GM18520 (cell line): ENCODE measurements at regions not wholly inside any gene's neighbourhood (a gene's known extent, or its start where the extent isn't known, plus 50 kb on each side); places are given as distances from the start of the nearest gene placed in this dataset.
"Not testable (repeated sequence)": the region's sequence is repeated elsewhere in the genome, so short reads cannot be mapped to it uniquely, and the experiment has no call there.

Experiments used
- ATAC-seq: cut with Tn5 transposase; IDR thresholded peaks from one replicate; pipeline ENCODE4 v1.9.1; 2021; ENCODE audit not compliant: unreplicated experiment

DNA sequence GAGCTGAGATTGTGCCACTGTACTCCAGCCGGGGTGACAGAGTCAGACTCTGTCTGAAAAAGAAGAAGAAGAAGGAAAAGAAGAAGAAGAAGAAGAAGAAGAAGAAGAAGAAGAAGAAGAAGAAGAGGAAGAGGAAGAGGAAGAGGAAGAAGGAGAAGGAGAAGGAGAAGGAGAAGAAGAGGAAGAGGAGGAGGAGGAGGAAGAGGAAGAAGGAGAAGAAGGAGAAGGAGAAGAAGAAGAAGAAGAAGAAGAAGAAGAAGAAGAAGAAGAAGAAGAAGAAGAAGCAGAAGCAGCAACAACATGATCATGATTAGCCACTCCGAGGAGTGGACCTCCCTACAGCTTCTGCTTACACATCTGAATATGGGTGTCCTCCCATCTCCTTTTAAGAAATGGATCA is 100.6 kb upstream of the GATA6 start:
- ATAC-seq: not testable (repeated sequence)

DNA sequence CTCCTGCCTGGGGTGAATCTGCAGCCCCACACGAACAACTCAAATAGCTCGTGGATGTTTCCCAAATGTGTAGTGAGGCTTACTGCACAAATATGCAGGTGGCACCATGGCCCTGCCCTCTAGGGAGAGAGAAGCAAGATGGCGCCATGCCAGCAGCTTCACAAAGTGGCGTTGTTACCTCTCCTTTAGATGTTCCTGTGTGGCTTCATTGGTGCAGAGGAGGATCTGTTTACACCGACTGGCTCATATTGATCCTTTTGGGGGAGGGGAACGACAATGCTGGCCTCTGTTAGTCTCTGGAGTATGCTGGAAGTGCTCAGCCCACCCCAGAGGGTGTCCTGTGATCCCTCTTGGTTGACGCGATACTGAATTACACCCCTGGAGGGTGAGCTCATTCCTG is 99.5 kb upstream of the GATA6 start:
- ATAC-seq: no peak

DNA sequence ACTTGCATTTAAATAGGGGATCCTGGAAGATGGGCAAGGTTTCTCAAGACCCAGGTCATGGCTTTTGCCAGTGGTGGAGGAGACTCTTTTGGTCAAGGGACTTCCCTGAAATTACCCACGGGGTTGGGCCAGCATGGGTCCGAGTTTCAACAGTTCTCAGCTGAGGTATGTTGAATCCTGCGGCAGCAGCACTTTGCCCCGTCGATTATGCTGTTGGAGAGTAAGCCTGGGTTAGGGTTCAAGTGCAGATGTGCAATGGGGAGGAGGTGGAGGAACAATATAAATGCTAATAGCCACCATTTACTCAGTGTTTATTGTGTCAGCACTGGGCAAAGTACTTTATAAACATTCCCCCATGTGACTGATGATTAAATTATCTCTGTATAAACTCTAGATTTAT is 96.0 kb upstream of the GATA6 start:
- ATAC-seq: no peak

DNA sequence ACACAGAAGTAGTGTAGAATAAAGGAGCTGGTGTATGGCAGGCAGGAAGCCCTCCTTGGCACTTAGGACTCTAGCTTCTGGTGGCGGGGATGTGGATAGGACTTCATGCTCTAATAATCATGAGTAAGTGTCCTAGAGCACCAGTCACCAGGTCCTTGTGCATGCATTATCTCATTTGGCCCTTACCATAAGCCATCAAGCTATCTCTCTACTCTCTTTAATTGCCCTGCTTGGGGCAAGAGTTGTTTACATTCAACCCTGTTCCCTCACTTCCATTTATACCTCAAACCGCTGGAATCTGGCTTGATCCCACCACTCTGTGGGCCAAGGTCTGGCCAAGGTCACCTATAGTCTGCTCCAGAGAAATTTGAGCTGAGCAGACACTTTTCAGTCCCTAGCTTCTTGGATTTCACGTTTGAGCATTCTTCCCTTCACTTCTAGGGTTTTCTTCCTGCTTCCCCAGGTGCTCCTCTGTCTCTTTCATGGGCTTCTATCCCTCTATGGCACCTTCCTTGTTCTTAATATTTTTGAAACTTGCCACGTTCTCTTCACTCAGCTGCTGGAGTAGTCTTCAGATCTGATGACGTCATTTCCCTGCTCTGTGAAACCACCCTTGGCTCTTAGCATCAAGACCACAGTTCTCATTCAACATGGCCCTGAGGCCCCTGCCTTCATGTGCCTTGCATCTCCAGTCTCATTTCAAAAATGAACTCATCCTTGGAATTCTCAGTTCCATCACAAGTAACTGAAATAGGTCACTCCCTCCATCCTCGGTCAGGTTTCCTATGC is 94.9 kb upstream of the GATA6 start:
- ATAC-seq: no peak

DNA sequence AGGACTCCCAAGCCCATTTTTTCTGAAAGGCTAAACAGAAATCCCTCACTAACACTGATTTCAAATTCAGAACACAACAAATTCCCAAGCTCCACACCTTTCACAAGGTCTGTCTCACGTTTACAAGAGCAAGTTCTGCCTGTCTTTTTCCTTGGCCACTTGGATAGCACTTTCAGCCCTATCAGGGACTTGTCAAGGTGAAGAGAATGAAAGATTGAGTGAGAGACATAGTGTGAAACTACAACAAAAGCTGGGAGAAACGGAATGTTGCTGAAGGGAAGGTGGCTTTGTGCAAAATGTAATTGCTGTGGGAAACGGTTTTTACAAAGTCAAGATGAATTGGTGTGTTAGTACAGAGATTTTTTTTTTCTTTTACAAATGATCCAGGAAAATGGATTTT is 89.4 kb upstream of the GATA6 start:
- no peak for ATAC-seq

DNA sequence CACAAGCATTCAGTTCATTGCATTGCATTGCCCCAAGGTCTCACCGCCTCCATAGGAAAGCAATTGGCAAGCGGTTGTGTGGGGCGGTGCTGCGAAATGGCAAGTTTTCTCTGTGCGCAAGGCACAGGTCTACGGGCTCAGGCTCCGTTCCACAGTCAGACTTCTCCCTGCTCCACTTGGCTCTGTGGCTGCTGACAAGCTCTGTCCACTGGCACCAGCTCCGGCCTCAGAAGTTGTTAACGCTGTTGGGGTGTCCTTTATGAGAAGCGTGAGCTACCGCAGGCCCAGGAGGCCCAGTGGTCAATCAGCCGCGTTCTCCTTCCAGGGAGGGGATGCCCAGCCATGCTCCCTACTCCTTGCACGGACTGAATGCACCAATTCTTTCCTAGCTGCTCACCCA is 87.0 kb upstream of the GATA6 start:
- ATAC-seq: no peak

DNA sequence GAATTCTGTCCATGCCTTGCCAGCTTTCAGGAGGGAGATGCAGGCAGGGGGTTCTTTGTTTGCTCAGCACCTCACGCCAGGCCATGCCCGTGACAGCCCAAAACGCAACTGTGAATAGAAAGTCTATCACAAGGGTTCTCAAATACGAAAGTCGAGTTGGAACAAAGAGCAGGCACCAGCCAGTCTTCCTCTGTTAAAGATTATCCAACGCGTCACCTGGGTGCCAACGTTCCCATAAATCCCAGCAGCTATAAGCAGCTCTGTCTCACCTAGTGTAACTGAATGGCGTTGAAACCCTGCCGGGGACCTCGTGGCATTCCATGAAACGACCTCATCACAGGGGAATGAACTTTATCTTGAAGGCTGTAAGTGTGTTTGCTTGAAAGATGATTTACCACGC is 84.8 kb upstream of the GATA6 start:
- no peak for ATAC-seq

DNA sequence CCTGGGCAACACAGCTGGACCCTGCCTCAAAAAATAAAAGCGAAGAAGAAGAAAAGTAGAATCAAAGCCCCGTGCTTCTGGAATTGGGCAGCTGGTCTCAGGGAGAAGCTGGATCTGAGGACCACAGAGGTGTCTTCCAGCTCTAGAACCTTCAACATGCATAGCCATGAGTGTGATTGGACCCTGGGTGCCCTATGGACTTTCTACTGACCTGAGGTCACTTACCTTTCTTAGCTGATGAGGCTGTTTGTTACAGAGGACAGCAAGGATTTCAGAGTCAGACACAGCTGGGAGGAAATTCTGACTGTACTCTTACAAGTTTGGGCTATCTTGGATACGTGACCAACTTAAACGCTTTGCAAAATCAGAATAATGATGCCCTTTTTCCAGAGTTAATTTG is 82.4 kb upstream of the GATA6 start:
- no peak for ATAC-seq

DNA sequence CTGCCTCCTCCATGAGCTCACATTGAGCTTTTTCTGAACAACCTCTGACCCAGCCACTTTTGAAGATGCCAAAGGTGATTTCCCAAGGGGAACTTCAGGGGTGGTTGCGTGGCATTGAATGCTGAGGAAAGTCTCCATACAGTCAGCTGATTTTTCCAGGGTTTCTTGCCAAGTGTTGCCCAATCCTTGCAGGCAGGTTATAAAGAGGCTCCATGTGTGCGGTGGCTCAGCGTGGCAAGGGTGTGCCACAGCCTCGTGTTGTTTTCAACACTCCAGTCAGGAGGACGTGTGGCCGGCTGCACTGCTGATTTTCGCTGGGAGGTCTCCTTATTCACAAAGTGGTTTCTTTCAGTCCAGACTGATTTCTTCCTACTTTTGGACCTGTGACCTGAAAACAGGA is 81.4 kb upstream of the GATA6 start:
- no peak for ATAC-seq

DNA sequence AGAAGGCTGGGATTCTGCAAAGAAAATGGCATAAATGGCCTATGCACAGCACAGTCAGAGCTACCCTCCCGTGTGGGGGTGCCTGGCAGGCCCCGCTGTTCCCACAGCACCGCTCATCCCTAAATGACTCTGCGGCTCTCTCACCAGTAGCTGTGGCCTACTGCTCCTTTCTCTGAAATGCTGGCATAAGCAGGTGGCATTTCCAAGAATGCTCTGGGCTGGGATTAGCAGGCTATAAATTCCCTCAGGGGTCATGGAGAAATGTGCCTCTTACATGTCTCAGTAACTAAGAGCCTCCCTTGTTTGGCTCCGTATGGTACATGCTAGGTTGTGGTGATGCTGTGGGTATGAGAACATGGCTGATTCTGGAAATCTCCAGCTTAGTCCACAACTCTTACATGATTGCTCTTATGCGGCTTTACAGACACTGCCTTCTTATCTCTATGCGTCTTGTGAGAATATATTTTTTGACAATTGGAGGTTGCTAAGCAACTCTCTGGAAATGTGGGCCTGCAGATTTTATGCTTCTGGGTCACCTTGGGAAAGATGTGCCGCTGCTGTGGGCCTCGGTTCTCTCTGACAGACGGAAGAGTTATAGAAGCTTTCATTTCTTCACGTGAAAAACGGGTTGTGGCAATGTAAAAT is 80.3 kb upstream of the GATA6 start:
- ATAC-seq: no peak

DNA sequence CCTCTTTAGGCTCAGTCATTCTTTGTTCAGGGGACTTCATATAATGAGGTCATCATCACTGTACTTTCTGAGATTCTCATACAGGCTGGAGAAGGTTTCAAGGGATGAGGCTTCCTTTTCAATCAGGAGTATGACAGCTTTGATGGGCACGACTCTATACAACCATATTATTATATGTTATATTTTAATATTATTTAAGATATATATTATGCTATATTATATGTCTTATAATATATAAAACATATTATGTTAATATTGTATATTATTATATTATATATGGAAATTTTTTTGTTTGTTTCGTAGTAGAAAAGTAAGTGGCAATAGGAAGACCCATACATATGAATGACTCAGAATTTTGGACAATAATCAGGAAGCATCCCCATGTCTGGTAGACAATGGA is 78.0 kb upstream of the GATA6 start:
- ATAC-seq: no peak

DNA sequence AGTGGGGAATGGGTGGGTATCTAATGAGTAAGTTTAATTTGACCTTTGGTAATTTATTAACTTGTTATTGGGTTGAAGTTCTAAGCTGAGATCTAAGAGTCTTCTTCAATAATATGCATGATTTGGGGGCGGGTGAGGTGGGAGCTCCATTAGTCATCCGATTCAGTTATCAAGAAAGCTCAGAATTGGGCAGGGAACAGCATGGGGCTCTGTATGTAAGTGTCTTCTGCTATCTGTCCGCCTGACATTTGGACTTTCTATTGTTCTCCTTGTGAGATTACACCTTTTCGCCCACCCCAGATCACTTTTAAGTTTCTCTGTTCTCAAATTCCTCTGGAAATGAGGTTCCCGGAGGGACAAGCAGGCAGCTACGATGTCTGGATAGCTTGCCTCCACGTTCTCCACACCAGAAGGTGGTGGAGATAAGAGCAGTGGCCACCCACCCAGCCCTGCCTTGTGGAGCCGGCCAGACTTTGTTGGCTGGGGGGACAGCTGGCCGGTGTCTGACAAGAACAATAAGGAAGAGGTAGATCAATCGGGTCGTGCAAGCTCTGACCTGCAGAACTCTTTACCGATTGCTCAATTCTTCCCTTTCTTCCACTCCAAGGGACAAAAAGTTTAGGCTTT is 75.5 kb upstream of the GATA6 start:
- no peak for ATAC-seq

DNA sequence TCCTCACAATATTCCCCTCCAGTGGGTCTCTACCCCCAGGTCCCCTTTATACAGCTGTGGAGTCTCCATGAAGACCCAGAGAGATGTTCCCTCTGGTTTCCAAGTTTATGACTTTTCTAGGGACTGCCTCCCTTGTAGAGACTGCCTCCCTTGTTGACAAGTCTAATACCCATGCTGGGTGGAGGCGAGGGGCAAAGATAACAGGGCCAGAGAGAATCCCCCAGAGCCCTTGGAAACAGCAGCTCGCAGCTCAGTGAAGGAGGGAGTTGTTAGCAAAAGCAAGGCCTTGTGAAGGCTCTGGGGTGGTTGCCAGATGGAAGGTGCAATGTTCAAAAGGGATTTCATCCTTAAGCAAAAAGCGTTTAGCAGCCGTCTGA is 75.0 kb upstream of the GATA6 start:
- ATAC-seq: no peak

DNA sequence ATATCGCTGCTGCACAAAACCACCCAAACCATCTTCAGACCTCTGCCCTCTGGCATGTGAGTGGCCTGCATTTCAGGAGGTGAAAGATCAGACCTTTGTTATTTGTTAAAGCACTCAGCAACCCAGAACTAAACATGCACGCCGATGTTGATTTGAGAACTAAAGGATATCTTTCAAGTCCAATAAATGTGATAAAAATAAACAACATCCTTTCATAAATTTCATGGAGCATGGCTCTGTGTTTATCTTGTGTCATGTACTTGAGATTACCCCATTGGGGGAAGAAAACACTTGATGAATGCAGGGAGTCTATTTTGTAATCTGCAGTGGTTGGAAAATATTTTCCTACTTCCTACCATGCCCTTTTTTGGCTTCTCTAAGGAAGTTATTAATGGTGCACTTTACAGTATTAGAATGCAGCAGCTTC is 70.8 kb upstream of the GATA6 start:
- ATAC-seq: no peak

DNA sequence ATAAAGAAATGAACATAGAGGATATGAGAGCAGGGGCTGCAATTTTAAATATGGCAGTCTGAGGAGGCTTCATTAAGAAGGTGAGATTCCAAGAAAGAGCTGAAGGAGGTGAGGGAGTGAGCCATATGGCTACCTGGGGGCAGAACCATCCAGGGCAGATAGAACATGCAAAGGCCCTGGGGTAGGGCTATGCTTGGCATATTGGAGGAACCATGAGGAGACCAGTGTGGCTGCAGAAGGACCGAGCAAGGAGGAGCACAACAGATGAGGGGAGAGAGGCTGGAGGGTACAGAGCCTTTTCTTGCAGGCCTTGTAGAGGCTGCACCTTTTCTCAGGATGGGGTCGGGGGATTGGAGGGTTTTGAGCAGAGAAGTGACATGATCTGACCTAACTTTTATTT is 69.5 kb upstream of the GATA6 start:
- ATAC-seq: no peak

DNA sequence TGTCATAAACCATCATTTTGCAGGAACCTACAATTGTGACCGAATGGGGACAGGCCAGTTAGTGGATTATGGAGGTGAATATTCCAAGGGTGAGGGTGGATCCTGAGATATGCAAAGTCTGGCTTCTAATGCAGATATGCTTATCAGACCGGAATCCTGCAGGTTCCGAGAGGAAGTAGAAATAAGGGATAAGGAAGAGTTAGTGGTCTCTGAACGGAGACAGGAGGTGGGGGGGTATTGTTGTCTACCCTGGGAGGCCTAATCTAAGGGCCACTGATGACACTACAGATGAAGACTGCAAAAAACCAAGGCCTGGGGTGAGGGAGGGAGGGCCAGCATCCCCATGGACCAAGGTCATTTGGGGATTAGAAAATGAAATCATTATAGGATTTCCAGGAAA is 67.7 kb upstream of the GATA6 start:
- no peak for ATAC-seq

DNA sequence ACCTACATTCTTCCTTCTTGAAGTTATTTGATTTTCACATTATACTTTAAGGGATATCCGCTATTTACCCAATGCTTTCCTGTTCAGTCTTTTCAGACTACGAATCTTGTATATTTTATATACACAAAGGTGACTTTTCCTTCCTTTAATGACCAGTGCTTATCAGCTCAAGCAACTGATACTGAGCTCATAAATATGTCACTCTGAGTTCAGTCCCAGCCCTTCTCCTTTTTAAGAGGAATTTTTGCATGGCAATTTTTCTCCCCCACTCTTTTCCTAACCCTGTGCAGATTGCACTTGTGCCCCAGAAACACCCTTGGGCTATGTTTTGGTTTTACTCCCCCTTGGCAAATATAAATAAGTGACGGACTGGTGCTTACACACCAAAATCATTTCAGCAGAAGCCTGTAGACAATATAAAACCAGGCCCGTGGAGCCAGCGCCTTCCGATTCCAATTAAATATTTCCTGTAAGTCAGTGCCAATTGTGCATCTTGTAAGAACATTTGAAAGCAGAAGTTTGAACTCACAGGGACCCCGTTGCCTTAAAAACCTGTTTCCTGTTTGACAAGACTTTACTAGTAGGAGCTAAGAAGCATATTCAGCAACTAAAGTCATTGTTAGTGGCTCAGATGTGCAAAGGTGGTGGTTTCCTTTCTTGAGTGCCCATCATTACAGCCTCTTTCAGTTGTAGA is 66.3 kb upstream of the GATA6 start:
- no peak for ATAC-seq

DNA sequence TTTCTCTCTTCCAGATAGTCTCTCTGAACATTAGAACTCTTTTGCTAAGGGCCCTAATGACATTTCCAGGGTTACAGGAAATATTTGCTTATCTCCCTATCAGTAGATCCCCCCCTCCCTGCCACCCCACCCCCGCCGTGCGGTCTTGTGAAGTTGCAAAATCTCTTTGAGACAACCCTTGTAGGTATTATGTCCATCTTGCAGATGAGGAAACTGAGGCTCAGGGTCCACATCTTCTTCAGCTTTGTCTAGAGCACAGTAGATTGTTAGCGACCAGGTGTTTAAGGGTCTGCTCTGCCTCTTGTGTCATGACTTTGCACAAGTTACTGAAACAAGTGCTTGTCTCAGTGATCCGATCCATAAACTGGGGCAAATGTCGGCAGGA is 65.8 kb upstream of the GATA6 start:
- no peak for ATAC-seq

DNA sequence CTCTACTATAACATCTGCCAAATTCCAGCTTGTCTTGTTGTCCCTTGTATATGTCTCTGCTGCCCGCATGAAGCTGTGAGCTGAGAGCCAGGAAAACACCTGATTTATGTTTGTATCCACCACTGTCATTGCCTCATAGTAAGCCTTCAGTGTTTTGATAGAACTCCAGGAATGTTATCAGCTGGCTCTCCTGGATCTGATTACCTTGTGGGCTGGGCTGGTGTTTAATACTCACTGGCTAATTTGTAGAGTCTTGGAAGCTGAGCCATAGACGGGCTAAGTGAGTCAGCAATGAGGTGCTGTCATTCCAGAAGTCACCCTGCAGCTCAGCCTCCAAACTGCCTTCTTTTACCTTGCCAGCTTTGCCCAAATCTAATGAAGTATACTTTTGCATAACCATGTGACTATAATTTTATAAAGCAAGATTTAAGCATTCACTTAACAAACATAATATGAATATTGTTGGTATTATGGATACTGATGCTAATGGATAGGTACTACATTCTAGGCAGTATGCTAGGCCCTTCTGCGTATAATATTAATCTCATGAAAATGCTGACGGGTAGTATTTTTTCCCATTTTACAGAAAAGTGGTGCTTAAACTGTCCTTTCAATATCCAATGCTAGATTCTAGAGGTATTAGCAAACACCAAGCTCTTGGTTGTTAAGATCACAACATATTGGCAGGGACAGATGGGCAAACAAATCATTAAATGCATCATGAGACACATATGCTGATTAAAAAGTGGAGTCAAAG is 62.7 kb upstream of the GATA6 start:
- no peak for ATAC-seq

DNA sequence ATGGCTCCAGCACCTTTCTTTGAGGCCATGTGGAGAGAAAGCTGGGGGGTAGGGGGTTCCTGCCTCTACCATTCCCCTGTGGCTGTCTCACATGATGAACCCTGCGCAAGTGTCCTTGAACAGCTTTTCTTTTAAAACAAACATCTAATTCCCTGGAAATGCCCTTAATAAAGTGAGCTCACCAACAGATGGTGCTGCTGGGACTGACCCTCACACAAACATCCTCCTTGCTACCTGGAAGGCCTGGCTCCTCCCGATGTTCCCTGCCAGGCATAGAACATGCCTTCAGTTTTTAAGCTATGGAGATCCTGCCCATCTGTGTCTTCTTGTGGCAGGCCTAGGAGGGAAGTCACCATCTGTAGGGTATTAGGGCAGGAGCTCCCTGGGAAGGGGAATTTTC is 60.7 kb upstream of the GATA6 start:
- ATAC-seq: no peak

DNA sequence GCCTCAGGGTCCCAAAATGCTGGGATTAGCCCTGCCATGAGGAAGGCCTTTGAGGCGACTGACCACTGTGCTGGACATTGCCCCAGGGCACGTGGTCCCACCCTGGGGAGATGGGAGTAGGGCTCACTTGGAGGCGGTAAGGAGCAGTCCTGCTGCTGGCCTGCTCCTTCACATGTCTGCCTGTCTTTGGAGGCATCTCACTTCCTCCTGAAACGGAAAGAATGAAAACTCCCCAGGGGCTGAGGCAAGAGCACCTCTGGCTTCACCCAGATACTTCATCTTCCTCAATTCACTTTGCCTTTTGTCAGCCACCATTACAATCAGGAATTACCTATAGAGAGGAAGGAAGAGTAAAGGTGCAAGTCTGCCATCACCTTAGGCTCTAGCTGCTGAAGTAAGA is 59.9 kb upstream of the GATA6 start:
- no peak for ATAC-seq
